ENCODE measurements at regions not wholly inside any gene's neighbourhood (a gene's known extent, or its start where the extent isn't known, plus 50 kb on each side); places are given as distances from the start of the nearest gene placed in this dataset.

DNA sequence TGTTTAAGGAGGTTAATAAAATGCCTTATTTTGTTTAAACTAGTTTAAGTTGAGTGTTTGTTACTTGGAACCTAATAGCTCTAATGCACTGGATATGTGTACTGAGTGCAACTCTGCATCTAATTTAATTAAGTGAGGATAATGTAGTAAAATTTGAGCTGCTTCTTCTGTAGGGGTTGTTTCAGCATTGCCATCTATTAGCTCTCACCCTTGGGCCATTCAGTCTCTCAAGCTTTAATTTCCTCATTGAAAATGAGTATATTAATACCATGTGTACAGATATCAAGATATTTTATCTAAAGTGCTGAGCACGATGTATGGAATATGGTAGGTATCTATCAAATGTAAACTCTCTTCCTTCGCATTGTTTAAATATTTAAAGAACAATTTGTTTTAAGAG is 375.7 kb upstream of the LRRC3B start:
- Histone ChIP-seq H3K9me3 (ENCODE audit: control insufficient read depth, low read length) (no peaks in the 10 kb centered on the region), H3K4me3 (ENCODE audit: low read depth, low read length) (no peak overlapping the region), H3K79me2 (no peaks in the 10 kb centered on the region), H3K36me3 (ENCODE audit: control insufficient read depth, insufficient read depth, low read length) (no peaks in the 10 kb centered on the region), H2AFZ (no peak overlapping the region), H3K4me2 (ENCODE audit: low read length) (no peak overlapping the region), H3K4me1 (no peaks in the 10 kb centered on the region), H3K9ac (no peak overlapping the region), H3K27me3 (ENCODE audit: control insufficient read depth, insufficient read depth, low read length) (no peaks in the 10 kb centered on the region), H3K27ac (no peak overlapping the region)
- TF ChIP-seq, protein P1, sequence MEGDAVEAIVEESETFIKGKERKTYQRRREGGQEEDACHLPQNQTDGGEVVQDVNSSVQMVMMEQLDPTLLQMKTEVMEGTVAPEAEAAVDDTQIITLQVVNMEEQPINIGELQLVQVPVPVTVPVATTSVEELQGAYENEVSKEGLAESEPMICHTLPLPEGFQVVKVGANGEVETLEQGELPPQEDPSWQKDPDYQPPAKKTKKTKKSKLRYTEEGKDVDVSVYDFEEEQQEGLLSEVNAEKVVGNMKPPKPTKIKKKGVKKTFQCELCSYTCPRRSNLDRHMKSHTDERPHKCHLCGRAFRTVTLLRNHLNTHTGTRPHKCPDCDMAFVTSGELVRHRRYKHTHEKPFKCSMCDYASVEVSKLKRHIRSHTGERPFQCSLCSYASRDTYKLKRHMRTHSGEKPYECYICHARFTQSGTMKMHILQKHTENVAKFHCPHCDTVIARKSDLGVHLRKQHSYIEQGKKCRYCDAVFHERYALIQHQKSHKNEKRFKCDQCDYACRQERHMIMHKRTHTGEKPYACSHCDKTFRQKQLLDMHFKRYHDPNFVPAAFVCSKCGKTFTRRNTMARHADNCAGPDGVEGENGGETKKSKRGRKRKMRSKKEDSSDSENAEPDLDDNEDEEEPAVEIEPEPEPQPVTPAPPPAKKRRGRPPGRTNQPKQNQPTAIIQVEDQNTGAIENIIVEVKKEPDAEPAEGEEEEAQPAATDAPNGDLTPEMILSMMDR (IDR thresholded peaks at IDR 0.05), result no peak

DNA sequence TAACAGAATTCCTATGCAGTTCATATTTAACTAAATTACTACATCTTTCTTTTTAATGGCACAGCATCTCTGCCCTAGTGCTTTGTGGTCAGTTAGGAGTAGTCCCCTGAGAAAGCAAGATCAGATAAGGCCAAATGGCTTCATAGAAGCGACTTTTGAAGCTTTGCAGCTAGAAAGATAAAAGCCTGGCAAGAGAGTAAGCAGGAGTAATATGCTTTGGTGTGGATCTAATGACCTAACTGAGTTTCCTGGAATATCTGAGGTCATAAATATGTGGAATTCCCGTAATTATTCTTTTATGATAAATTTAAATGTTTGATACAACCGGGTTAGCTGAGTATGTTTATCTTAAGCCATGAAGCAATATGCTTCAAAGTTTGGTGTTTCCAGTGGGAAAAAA is 374.9 kb upstream of the LRRC3B start:
- TF ChIP-seq, protein P1 (IDR thresholded peaks at IDR 0.05), result no peak
- H3K4me3 ChIP-seq (ENCODE audit: low read depth, low read length), result no peak overlapping the region
- no peaks in the 10 kb centered on the region for H3K27me3 ChIP-seq (ENCODE audit: control insufficient read depth, insufficient read depth, low read length)
- no peak overlapping the region for H3K9ac ChIP-seq
- H3K4me1 ChIP-seq, result no peaks in the 10 kb centered on the region
- no peak overlapping the region for H3K4me2 ChIP-seq (ENCODE audit: low read length)
- no peaks in the 10 kb centered on the region for H3K36me3 ChIP-seq (ENCODE audit: control insufficient read depth, insufficient read depth, low read length)
- H3K27ac ChIP-seq, result no peak overlapping the region
- H3K9me3 ChIP-seq (ENCODE audit: control insufficient read depth, low read length), result no peaks in the 10 kb centered on the region
- no peak overlapping the region for H2AFZ ChIP-seq
- no peaks in the 10 kb centered on the region for H3K79me2 ChIP-seq

DNA sequence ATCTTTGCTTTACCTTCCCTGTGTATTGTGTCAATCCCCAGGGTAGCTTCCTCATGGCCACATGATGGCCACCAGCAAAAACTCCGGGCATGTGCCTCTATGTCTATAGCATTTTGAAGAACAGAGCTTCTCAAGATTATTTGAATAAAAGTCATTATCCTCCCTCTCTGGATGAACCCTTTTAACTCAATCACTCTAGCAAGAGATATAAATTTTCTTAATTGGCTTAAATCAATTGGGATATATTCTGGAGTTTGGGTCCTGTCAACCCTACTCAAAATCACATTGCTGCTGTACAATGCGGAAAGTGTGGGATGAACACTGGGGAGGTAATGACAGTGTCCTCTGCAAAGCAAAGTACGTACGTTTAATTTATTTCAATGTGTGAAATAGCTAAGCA is 370.6 kb upstream of the LRRC3B start:
- Histone ChIP-seq H3K9me3 (ENCODE audit: control insufficient read depth, low read length) (no peaks in the 10 kb centered on the region), H3K9ac (no peak overlapping the region), H3K27me3 (ENCODE audit: control insufficient read depth, insufficient read depth, low read length) (no peaks in the 10 kb centered on the region), H2AFZ (no peak overlapping the region), H3K27ac (no peak overlapping the region), H3K36me3 (ENCODE audit: control insufficient read depth, insufficient read depth, low read length) (no peaks in the 10 kb centered on the region), H3K4me2 (ENCODE audit: low read length) (no peak overlapping the region), H3K4me3 (ENCODE audit: low read depth, low read length) (no peak overlapping the region), H3K4me1 (no peaks in the 10 kb centered on the region), H3K79me2 (no peaks in the 10 kb centered on the region)
- TF ChIP-seq, protein P1 (IDR thresholded peaks at IDR 0.05), result no peak

DNA sequence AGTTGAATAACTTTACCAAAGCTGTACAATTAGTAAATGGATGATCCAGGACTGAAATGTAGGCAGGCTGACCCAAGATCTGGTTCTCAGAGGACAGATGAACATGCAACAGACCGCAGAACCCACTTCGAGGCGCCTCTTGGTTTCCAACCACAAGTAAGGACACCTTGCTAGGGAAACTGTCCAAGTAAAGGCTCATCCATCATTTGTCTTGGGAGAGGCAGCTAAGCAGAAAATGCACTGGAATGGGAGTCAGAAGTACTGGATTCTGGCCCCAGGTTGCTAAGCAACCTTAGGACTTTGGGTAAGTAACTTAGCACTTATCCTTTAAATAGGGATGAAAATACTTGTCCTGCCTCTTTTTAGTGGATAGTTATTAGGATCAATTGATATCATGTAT is 366.3 kb upstream of the LRRC3B start:
- Histone ChIP-seq H3K9ac (no peak overlapping the region), H3K36me3 (ENCODE audit: control insufficient read depth, insufficient read depth, low read length) (no peaks in the 10 kb centered on the region), H3K27me3 (ENCODE audit: control insufficient read depth, insufficient read depth, low read length) (no peaks in the 10 kb centered on the region), H3K4me1 (no peaks in the 10 kb centered on the region), H2AFZ (no peak overlapping the region), H3K4me3 (ENCODE audit: low read depth, low read length) (no peak overlapping the region), H3K4me2 (ENCODE audit: low read length) (no peak overlapping the region), H3K9me3 (ENCODE audit: control insufficient read depth, low read length) (no peaks in the 10 kb centered on the region), H3K79me2 (no peaks in the 10 kb centered on the region), H3K27ac (no peak overlapping the region)
- TF ChIP-seq, protein P1 (IDR thresholded peaks at IDR 0.05), result no peak

DNA sequence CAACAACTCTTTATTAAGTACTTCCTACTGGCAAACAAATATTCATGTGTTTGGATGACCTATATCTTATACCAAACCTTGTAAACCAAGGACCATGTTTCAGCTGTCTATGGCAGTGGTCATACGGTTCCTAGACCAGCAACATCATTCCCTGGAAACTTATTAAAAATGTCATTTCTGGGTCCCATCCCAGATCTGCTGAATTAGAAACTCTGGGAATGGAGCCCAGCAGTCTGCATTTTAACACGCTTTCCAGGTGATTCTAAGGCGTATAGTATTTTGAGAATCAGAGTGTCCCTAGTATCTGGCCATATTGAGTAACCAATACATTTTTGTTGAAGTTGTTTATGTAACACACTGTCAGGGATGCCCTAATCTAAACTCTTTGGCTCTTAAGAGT is 363.4 kb upstream of the LRRC3B start:
- Histone ChIP-seq H3K4me1 (no peaks in the 10 kb centered on the region), H2AFZ (no peak overlapping the region), H3K9ac (no peak overlapping the region), H3K27ac (no peak overlapping the region), H3K79me2 (no peaks in the 10 kb centered on the region), H3K27me3 (ENCODE audit: control insufficient read depth, insufficient read depth, low read length) (no peaks in the 10 kb centered on the region), H3K4me3 (ENCODE audit: low read depth, low read length) (no peak overlapping the region), H3K9me3 (ENCODE audit: control insufficient read depth, low read length) (no peaks in the 10 kb centered on the region), H3K36me3 (ENCODE audit: control insufficient read depth, insufficient read depth, low read length) (no peaks in the 10 kb centered on the region), H3K4me2 (ENCODE audit: low read length) (no peak overlapping the region)
- TF ChIP-seq, protein P1 (IDR thresholded peaks at IDR 0.05), result no peak

All from parathyroid adenoma (tissue), 2 donors.